HG03520 (cell line): ENCODE measurements at regions not wholly inside any gene's neighbourhood (a gene's known extent, or its start where the extent isn't known, plus 50 kb on each side); places are given as distances from the start of the nearest gene placed in this dataset.

Experiments used
- ATAC-seq: cut with Tn5 transposase; IDR thresholded peaks from one replicate; pipeline ENCODE4 v1.9.1; 2021; ENCODE audit warnings: mild to moderate bottlenecking, moderate library complexity; ENCODE audit not compliant: unreplicated experiment

- no peak for ATAC-seq
These were observed 123.4 kb upstream of the ATP6AP2 start for GRCh38 chrX:40457406-40457805.

GRCh38 chrX:40452031-40452430 is 128.7 kb upstream of the ATP6AP2 start:
- no peak for ATAC-seq

GRCh38 chrX:40449956-40450706 is 130.6 kb upstream of the ATP6AP2 start:
- ATAC-seq, result no peak

GRCh38 chrX:40449396-40449795 is 131.4 kb upstream of the ATP6AP2 start:
- no peak for ATAC-seq

- ATAC-seq, result no peak
These were observed 132.0 kb upstream of the ATP6AP2 start for GRCh38 chrX:40448793-40449192.

GRCh38 chrX:40446921-40447320 is 133.8 kb upstream of the ATP6AP2 start:
- no peak for ATAC-seq

- no peak for ATAC-seq
These were observed 135.1 kb upstream of the ATP6AP2 start for GRCh38 chrX:40445691-40446090.

- ATAC-seq, result no peak
These were observed 135.8 kb upstream of the ATP6AP2 start for GRCh38 chrX:40444798-40445496.

- no peak for ATAC-seq
These were observed 136.6 kb upstream of the ATP6AP2 start for GRCh38 chrX:40444133-40444532.

GRCh38 chrX:40440866-40441265 is 139.9 kb upstream of the ATP6AP2 start:
- ATAC-seq, result no peak

- ATAC-seq, result no peak
These were observed 140.9 kb upstream of the ATP6AP2 start for GRCh38 chrX:40439625-40440532.

- no peak for ATAC-seq
These were observed 143.4 kb upstream of the ATP6AP2 start for GRCh38 chrX:40437348-40437747.

- no peak for ATAC-seq
These were observed 145.8 kb upstream of the ATP6AP2 start for GRCh38 chrX:40434947-40435346.

- no peak for ATAC-seq
These were observed 146.3 kb upstream of the ATP6AP2 start for GRCh38 chrX:40434443-40434842.

- ATAC-seq, result no peak
These were observed 147.6 kb upstream of the ATP6AP2 start for GRCh38 chrX:40433160-40433559.

GRCh38 chrX:40424259-40424658 is 156.5 kb upstream of the ATP6AP2 start:
- ATAC-seq, result no peak

GRCh38 chrX:40423299-40423698 is 157.5 kb upstream of the ATP6AP2 start:
- ATAC-seq, result no peak

GRCh38 chrX:40422021-40422420 is 158.7 kb upstream of the ATP6AP2 start:
- ATAC-seq, result no peak

- ATAC-seq, result peak; percentile 50
These were observed 159.7 kb upstream of the ATP6AP2 start for GRCh38 chrX:40420899-40421729.

- ATAC-seq, result no peak
These were observed 162.0 kb upstream of the ATP6AP2 start for GRCh38 chrX:40418813-40419195.
